Activated T-helper 1 cell treated with anti-CD3 and anti-CD28 coated beads, Interleukin-12 subunit alpha, Interleukin-12 subunit beta, Interleukin-2, Interleukin-4 antibody, amounts not matched to agents 30 ng/mL and 10 ng/mL and 1 ng/mL, durations not matched to agents 14 hours and 24 hours and 36 hours (primary cell): ENCODE measurements at regions not wholly inside any gene's neighbourhood (a gene's known extent, or its start where the extent isn't known, plus 50 kb on each side); places are given as distances from the start of the nearest gene placed in this dataset.
A peak's percentile ranks its signal among the peaks of the same experiment; 100 is the strongest.

ENCODE experiments used
- DNase-seq: peaks from one replicate; pipeline ENCODE4 v3.0.0; 2021; ENCODE audit warnings: low spot score
- H3K27ac Mint-ChIP-seq: one replicate; pipeline ENCODE4 v1.8.0; 2021; ENCODE audit warnings: mild to moderate bottlenecking, mixed read lengths
- H3K27me3 Mint-ChIP-seq: one replicate; pipeline ENCODE4 v1.8.0; 2022; ENCODE audit warnings: mild to moderate bottlenecking, moderate library complexity, mixed read lengths; ENCODE audit not compliant: insufficient read depth
- H3K36me3 Mint-ChIP-seq: one replicate; pipeline ENCODE4 v1.8.0; 2021; ENCODE audit warnings: low read depth, mixed read lengths
- H3K4me1 Mint-ChIP-seq: one replicate; pipeline ENCODE4 v1.8.0; 2021; ENCODE audit warnings: low read depth, mixed read lengths
- H3K4me3 Mint-ChIP-seq: one replicate; pipeline ENCODE4 v1.8.0; 2021; ENCODE audit warnings: mild to moderate bottlenecking, moderate library complexity, mixed read lengths
- H3K9me3 Mint-ChIP-seq: one replicate; pipeline ENCODE4 v1.8.0; 2021; ENCODE audit warnings: mixed read lengths
- intact Hi-C: fragments of 100-400 bp; cut with micrococcal nuclease; formaldehyde crosslinking; loops from one replicate; pipeline ENCODE4 v1.15.1; 2024

DNA sequence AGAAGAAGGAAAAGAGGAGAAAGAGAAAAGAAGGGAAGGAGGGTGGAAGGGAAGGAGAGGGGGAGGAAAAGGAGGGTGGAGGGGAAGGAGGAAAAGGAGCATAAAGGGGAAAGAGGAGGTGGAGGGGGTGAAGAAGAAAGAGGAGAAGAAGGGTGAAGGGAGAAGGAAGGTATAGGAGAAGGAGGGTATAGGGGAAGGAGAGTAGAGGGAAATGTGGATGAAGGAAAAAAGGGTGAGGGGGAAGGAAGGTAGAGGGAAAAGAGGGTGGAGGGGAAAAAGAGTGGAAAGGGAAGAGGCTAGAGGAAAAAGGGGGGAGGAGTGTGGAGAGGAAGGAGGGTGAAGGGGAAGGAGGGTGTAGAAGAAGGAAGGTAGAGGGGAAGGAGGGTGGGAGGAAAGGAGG is 928.6 kb downstream of the UQCRFS1 start:
- intact Hi-C loops, result no loop called here
- Mint-ChIP-seq H3K4me1 (no peaks in the 10 kb centered on the region), H3K4me3 (no peak overlapping the region), H3K27me3 (peaks cover 4% of the 10 kb centered on the region), H3K27ac (no peak overlapping the region), H3K9me3 (no peaks in the 10 kb centered on the region), H3K36me3 (no peaks in the 10 kb centered on the region)
- DNase-seq, result no peak

DNA sequence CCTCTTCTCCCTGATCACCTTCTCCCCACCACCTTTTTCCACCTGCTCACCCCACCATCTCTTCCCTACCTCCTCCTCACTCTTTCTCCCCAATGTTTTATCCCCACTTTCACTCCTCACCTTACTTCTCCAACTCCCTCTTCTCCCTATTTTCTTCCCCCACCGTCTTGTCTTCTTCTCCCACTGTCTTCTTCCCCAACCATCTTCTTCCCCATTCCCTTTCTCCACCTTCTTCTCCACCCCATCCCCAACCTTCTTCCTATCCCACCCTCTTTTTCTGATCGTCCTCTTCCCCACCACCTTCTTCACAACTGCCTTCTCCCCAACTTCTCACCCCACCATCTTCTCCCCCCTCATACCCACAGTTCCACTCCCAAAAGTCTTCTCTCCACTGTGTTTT is 929.4 kb downstream of the UQCRFS1 start:
- no peaks in the 10 kb centered on the region for H3K4me1 Mint-ChIP-seq
- no peak overlapping the region for H3K27ac Mint-ChIP-seq
- H3K9me3 Mint-ChIP-seq, result no peaks in the 10 kb centered on the region
- intact Hi-C loops, result no loop called here
- H3K4me3 Mint-ChIP-seq, result no peak overlapping the region
- no peaks in the 10 kb centered on the region for H3K36me3 Mint-ChIP-seq
- peaks cover 8% of the 10 kb centered on the region for H3K27me3 Mint-ChIP-seq
- DNase-seq, result no peak

- H3K4me1 Mint-ChIP-seq, result no peaks in the 10 kb centered on the region
- H3K4me3 Mint-ChIP-seq, result no peak overlapping the region
- H3K27ac Mint-ChIP-seq, result no peak overlapping the region
- H3K36me3 Mint-ChIP-seq, result no peaks in the 10 kb centered on the region
- peaks cover 8% of the 10 kb centered on the region for H3K27me3 Mint-ChIP-seq
- intact Hi-C loops, result no loop called here
- H3K9me3 Mint-ChIP-seq, result no peaks in the 10 kb centered on the region
- DNase-seq, result no peak
Measured at GRCh38 chr19:28281676-28282075, 931.3 kb downstream of the UQCRFS1 start.

DNA sequence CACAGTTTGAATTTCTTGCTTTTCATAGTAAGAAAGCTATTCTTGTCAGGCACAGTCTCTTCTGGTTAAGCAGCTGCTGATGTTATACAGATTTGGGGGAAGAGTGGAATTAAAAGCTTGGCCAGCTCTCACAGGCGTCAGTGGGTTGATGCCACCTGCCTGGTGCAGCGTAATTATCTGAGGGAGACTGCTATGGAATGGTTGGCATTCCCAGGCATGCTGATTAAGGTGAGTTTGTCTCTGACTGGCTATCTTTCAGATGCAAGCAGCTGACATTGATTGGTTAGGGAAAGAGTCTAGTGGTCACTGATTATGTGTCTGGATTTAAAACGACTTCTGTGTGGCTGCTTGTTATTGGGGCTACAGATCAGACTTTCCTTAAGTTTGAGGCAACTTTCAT is 948.4 kb downstream of the UQCRFS1 start:
- no peak overlapping the region for H3K4me3 Mint-ChIP-seq
- H3K27ac Mint-ChIP-seq, result no peak overlapping the region
- H3K9me3 Mint-ChIP-seq, result peaks cover 4% of the 10 kb centered on the region
- H3K36me3 Mint-ChIP-seq, result no peaks in the 10 kb centered on the region
- intact Hi-C loops, result no loop called here
- H3K27me3 Mint-ChIP-seq, result peaks cover 5% of the 10 kb centered on the region
- no peak for DNase-seq
- no peaks in the 10 kb centered on the region for H3K4me1 Mint-ChIP-seq

GRCh38 chr19:28258829-28259228 is 954.1 kb downstream of the UQCRFS1 start:
- no peak for DNase-seq
- Mint-ChIP-seq H3K4me1 (no peaks in the 10 kb centered on the region), H3K9me3 (peaks cover 3% of the 10 kb centered on the region), H3K36me3 (no peaks in the 10 kb centered on the region), H3K27me3 (peaks cover 5% of the 10 kb centered on the region), H3K4me3 (no peak overlapping the region), H3K27ac (no peak overlapping the region)
- intact Hi-C loops, result no loop called here

- no peaks in the 10 kb centered on the region for H3K9me3 Mint-ChIP-seq
- intact Hi-C loops, result no loop called here
- H3K36me3 Mint-ChIP-seq, result no peaks in the 10 kb centered on the region
- no peak for DNase-seq
- no peak overlapping the region for H3K27ac Mint-ChIP-seq
- no peaks in the 10 kb centered on the region for H3K4me1 Mint-ChIP-seq
- no peak overlapping the region for H3K4me3 Mint-ChIP-seq
- H3K27me3 Mint-ChIP-seq, result peaks cover 5% of the 10 kb centered on the region
Measured at GRCh38 chr19:28257396-28257795, 955.6 kb downstream of the UQCRFS1 start.

DNA sequence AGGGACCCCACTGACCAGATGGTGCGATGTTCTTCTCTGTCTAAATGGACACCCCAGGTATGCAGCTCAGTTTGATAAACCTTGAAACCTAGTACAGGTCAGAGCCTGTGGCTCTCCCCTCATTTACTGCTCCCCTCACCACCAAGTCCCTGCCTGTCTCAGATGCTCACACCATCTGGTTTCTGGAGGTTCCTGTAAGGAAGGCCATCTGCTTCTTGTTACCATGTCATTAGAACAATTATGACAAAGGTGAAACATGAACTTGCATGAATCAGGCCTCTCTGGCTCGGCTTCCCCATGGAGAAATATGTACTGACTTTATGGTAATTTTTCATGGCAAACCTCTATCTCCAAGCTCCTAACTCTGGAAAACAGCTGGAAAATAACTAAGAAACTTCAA is 965.7 kb downstream of the UQCRFS1 start:
- H3K36me3 Mint-ChIP-seq, result no peaks in the 10 kb centered on the region
- H3K27me3 Mint-ChIP-seq, result peaks cover 2% of the 10 kb centered on the region
- no peak overlapping the region for H3K27ac Mint-ChIP-seq
- H3K4me1 Mint-ChIP-seq, result peaks cover 3% of the 10 kb centered on the region
- no peak overlapping the region for H3K4me3 Mint-ChIP-seq
- intact Hi-C loops, result loop anchor here (10.0 kb wide), 1 partner anchor 208 kb away; no protein-coding TSS in a partner anchor
- H3K9me3 Mint-ChIP-seq, result no peaks in the 10 kb centered on the region
- DNase-seq, result no peak

- H3K9me3 Mint-ChIP-seq, result no peaks in the 10 kb centered on the region
- H3K4me1 Mint-ChIP-seq, result peaks cover 6% of the 10 kb centered on the region
- no peak for DNase-seq
- H3K36me3 Mint-ChIP-seq, result no peaks in the 10 kb centered on the region
- peaks cover 2% of the 10 kb centered on the region for H3K27me3 Mint-ChIP-seq
- intact Hi-C loops, result loop anchor here (10.0 kb wide), 1 partner anchor 209 kb away; no protein-coding TSS in a partner anchor
- H3K4me3 Mint-ChIP-seq, result no peak overlapping the region
- no peak overlapping the region for H3K27ac Mint-ChIP-seq
Measured at GRCh38 chr19:28245937-28246336, 967.0 kb downstream of the UQCRFS1 start.

GRCh38 chr19:28244966-28245365 is 968.0 kb downstream of the UQCRFS1 start:
- H3K4me1 Mint-ChIP-seq, result peaks cover 6% of the 10 kb centered on the region
- no peaks in the 10 kb centered on the region for H3K36me3 Mint-ChIP-seq
- H3K4me3 Mint-ChIP-seq, result no peak overlapping the region
- no peaks in the 10 kb centered on the region for H3K9me3 Mint-ChIP-seq
- intact Hi-C loops, result loop anchor here (10.0 kb wide), 1 partner anchor 210 kb away; no protein-coding TSS in a partner anchor
- peaks cover 2% of the 10 kb centered on the region for H3K27me3 Mint-ChIP-seq
- no peak overlapping the region for H3K27ac Mint-ChIP-seq
- no peak for DNase-seq

- Mint-ChIP-seq H3K4me3 (no peak overlapping the region), H3K27me3 (peaks cover 2% of the 10 kb centered on the region), H3K27ac (no peak overlapping the region), H3K9me3 (no peaks in the 10 kb centered on the region), H3K4me1 (peaks cover 6% of the 10 kb centered on the region), H3K36me3 (no peaks in the 10 kb centered on the region)
- intact Hi-C loops, result loop anchor here (1.0 to 10.0 kb wide), 4 partner anchors 83 to 468 kb away; no protein-coding TSS in a partner anchor
- DNase-seq, result peak; percentile 26
Measured at GRCh38 chr19:28242317-28242927, 970.5 kb downstream of the UQCRFS1 start.

- no peaks in the 10 kb centered on the region for H3K36me3 Mint-ChIP-seq
- intact Hi-C loops, result no loop called here
- no peak for DNase-seq
- no peak overlapping the region for H3K27ac Mint-ChIP-seq
- no peaks in the 10 kb centered on the region for H3K9me3 Mint-ChIP-seq
- no peaks in the 10 kb centered on the region for H3K27me3 Mint-ChIP-seq
- no peak overlapping the region for H3K4me3 Mint-ChIP-seq
- peaks cover 6% of the 10 kb centered on the region for H3K4me1 Mint-ChIP-seq
Measured at GRCh38 chr19:28239270-28239669, 973.7 kb downstream of the UQCRFS1 start.

- Mint-ChIP-seq H3K27ac (no peak overlapping the region), H3K36me3 (no peaks in the 10 kb centered on the region), H3K4me1 (peaks cover 6% of the 10 kb centered on the region), H3K9me3 (no peaks in the 10 kb centered on the region), H3K27me3 (peaks cover under 1% of the 10 kb centered on the region), H3K4me3 (no peak overlapping the region)
- no peak for DNase-seq
- intact Hi-C loops, result no loop called here
Measured at GRCh38 chr19:28238270-28238820, 974.6 kb downstream of the UQCRFS1 start.

GRCh38 chr19:28235606-28236125 is 977.3 kb downstream of the UQCRFS1 start:
- Mint-ChIP-seq H3K9me3 (no peaks in the 10 kb centered on the region), H3K4me1 (no peaks in the 10 kb centered on the region), H3K27me3 (peaks cover 2% of the 10 kb centered on the region), H3K27ac (no peak overlapping the region), H3K4me3 (no peak overlapping the region), H3K36me3 (no peaks in the 10 kb centered on the region)
- intact Hi-C loops, result no loop called here
- no peak for DNase-seq
